Stimulated activated naive CD4-positive, alpha-beta T cell treated with Interleukin-2 at 50 U/mL for 16 hours (primary cell): ENCODE measurements at regions not wholly inside any gene's neighbourhood (a gene's known extent, or its start where the extent isn't known, plus 50 kb on each side); places are given as distances from the start of the nearest gene placed in this dataset.

Experiments
- DNase-seq: peaks from one replicate; lab custom pipeline; 2025; lab: John Stamatoyannopoulos, UW

- DNase-seq: no peak
These were observed 310.9 kb upstream of the NEBL start for GRCh38 chr10:21207852-21208646.

- no peak for DNase-seq
These were observed 308.2 kb upstream of the NEBL start for GRCh38 chr10:21205328-21205727.

GRCh38 chr10:21203473-21204107, 306.5 kb upstream of the NEBL start:
- DNase-seq: no peak

GRCh38 chr10:21202776-21203462, 305.8 kb upstream of the NEBL start:
- no peak for DNase-seq

GRCh38 chr10:21199501-21199900, 302.4 kb upstream of the NEBL start:
- DNase-seq: no peak

- DNase-seq: no peak
These were observed 300.7 kb upstream of the NEBL start for GRCh38 chr10:21197838-21198237.

- no peak for DNase-seq
These were observed 299.8 kb upstream of the NEBL start for GRCh38 chr10:21196822-21197395.

- DNase-seq: no peak
These were observed 298.1 kb upstream of the NEBL start for GRCh38 chr10:21195252-21195651.

- DNase-seq: no peak
These were observed 297.4 kb upstream of the NEBL start for GRCh38 chr10:21194510-21194993.

GRCh38 chr10:21193196-21193595, 296.1 kb upstream of the NEBL start:
- no peak for DNase-seq

GRCh38 chr10:21191512-21191911, 294.4 kb upstream of the NEBL start:
- no peak for DNase-seq

GRCh38 chr10:21184984-21185383, 287.9 kb upstream of the NEBL start:
- no peak for DNase-seq

- DNase-seq: no peak
These were observed 287.1 kb upstream of the NEBL start for GRCh38 chr10:21184216-21184615.

GRCh38 chr10:21183025-21183424, 285.9 kb upstream of the NEBL start:
- no peak for DNase-seq

GRCh38 chr10:21181451-21181850, 284.3 kb upstream of the NEBL start:
- DNase-seq: no peak

GRCh38 chr10:21180604-21181003, 283.5 kb upstream of the NEBL start:
- no peak for DNase-seq

GRCh38 chr10:21176934-21177480, 279.9 kb upstream of the NEBL start:
- no peak for DNase-seq

- DNase-seq: no peak
These were observed 278.7 kb upstream of the NEBL start for GRCh38 chr10:21175797-21176196.

- DNase-seq: no peak
These were observed 277.8 kb upstream of the NEBL start for GRCh38 chr10:21174715-21175495.

GRCh38 chr10:21173802-21174714, 276.9 kb upstream of the NEBL start:
- DNase-seq: no peak
